SK-N-SH (cell line): ENCODE measurements at regions not wholly inside any gene's neighbourhood (a gene's known extent, or its start where the extent isn't known, plus 50 kb on each side); places are given as distances from the start of the nearest gene placed in this dataset.

Experiments
- CTCF ChIA-PET: fragments of 300-600, 350-600 bp; formaldehyde crosslinking; extraction: SDS; loops from one replicate; lab custom pipeline; 2021; lab: Yijun Ruan, JAX
- POLR2A ChIA-PET: fragments of 350-600 bp; sonication (Branson Sonifier 250); formaldehyde crosslinking; extraction: SDS; loops from one replicate; lab custom pipeline; 2020; ENCODE audit warnings: antibody characterized with exemption, inconsistent platforms; lab: Yijun Ruan, JAX
- DNase-seq: peaks from one replicate; pipeline ENCODE4 v3.0.0; 2012
- H2AFZ ChIP-seq: fragments of 200-600 bp; sonication (generic); 2 replicates; pipeline ENCODE4 v1.8.1; 2016; ENCODE audit warnings: antibody characterized with exemption, mild to moderate bottlenecking, low read depth
- H3F3A ChIP-seq: fragments of 200-600 bp; sonication (generic); replicated peaks from 2 replicates; pipeline ENCODE3; 2016; ENCODE audit warnings: antibody characterized with exemption, mild to moderate bottlenecking; ENCODE audit not compliant: insufficient read depth
- H3K27ac ChIP-seq, 2 experiments: fragments of 200-500 bp in 1 of 2; fragments of 200-600 bp in 1 of 2; sonication (Bioruptor generic) in 1 of 2; sonication (generic), shearing (Covaris generic) in 1 of 2; 2 replicates each; pipeline versions ENCODE4 v1.5.1 to v1.6.1; 2014 to 2016; ENCODE audit warnings: low read depth in 2 of 2, inconsistent platforms in 1 of 2, low read length in 1 of 2, mild to moderate bottlenecking in 1 of 2, mixed read lengths in 1 of 2
- H3K27me3 ChIP-seq: fragments of 200-600 bp; sonication (generic), shearing (Covaris generic); 2 replicates; pipeline ENCODE4 v1.6.1; 2016; ENCODE audit warnings: mixed run types; ENCODE audit not compliant: insufficient read depth
- H3K36me3 ChIP-seq, 2 experiments: fragments of 200-500 bp in 1 of 2; fragments of 200-600 bp in 1 of 2; sonication (Bioruptor generic) in 1 of 2; sonication (generic) in 1 of 2; replicated peaks in 1 of 2; 2 replicates each; pipeline versions ENCODE3 to v1.5.1; 2014 to 2016; ENCODE audit warnings: low read length in 1 of 2, mild to moderate bottlenecking in 1 of 2; ENCODE audit not compliant: insufficient read depth in 2 of 2, control insufficient read depth in 1 of 2
- H3K4me1 ChIP-seq, 2 experiments: fragments of 200-500 bp in 1 of 2; fragments of 200-600 bp in 1 of 2; sonication (Bioruptor generic) in 1 of 2; sonication (generic), shearing (Covaris generic) in 1 of 2; 2 replicates each; pipeline versions ENCODE4 v1.5.1 to v1.6.1; 2014 to 2016; ENCODE audit warnings: low read depth in 1 of 2, low read length in 1 of 2, mixed run types in 1 of 2; ENCODE audit not compliant: insufficient read depth in 2 of 2, control insufficient read depth in 1 of 2
- H3K4me2 ChIP-seq: fragments of 200-600 bp; sonication (generic), shearing (Covaris generic); 2 replicates; pipeline ENCODE4 v1.6.1; 2017; ENCODE audit warnings: mixed run types
- H3K4me3 ChIP-seq, 2 experiments: fragments of 200-500 bp in 1 of 2; fragments of 200-600 bp in 1 of 2; sonication (Bioruptor generic) in 1 of 2; sonication (generic), shearing (Covaris generic) in 1 of 2; 2 replicates each; pipeline versions ENCODE4 v1.5.1 to v1.8.1; 2014 to 2016; ENCODE audit warnings: low read depth in 2 of 2, inconsistent platforms in 1 of 2, low read length in 1 of 2, mild to moderate bottlenecking in 1 of 2, mixed read lengths in 1 of 2, moderate library complexity in 1 of 2
- H3K79me2 ChIP-seq: fragments of 200-600 bp; sonication (generic); 2 replicates; pipeline ENCODE4 v1.8.1; 2017; ENCODE audit warnings: mild to moderate bottlenecking; ENCODE audit not compliant: insufficient read depth
- H3K9ac ChIP-seq: fragments of 200-600 bp; sonication (generic); 2 replicates; pipeline ENCODE4 v1.6.1; 2017; ENCODE audit warnings: mixed run types
- H3K9me2 ChIP-seq: fragments of 200-600 bp; sonication (generic); 2 replicates; pipeline ENCODE4 v1.6.1; 2017; ENCODE audit warnings: mixed run types
- H3K9me3 ChIP-seq: fragments of 200-600 bp; sonication (generic); 2 replicates; pipeline ENCODE4 v1.6.1; 2017; ENCODE audit warnings: mixed run types, mild to moderate bottlenecking, moderate library complexity
- H4K20me1 ChIP-seq: fragments of 200-600 bp; sonication (generic); 2 replicates; pipeline ENCODE4 v1.6.1; 2017; ENCODE audit warnings: mild to moderate bottlenecking, mixed run types; ENCODE audit not compliant: insufficient read depth
- CTCF ChIP-seq: fragments of 200-600 bp; sonication (generic); IDR thresholded peaks from 2 replicates; pipeline ENCODE4 v1.6.1; 2017; ENCODE audit warnings: antibody characterized with exemption, mild to moderate bottlenecking, moderate library complexity
- ELF1 ChIP-seq: IDR thresholded peaks from 2 replicates; pipeline ENCODE4 v1.4.0; 2012
- EP300 ChIP-seq, 2 experiments: IDR thresholded peaks; 2 replicates each; pipeline versions ENCODE4 v1.4.0 to v1.6.1; 2012; ENCODE audit warnings: borderline replicate concordance in 1 of 2, low read depth in 1 of 2, low read length in 1 of 2
- EZH2phosphoT487 ChIP-seq: fragments of 200-600 bp; sonication (generic); IDR thresholded peaks from 2 replicates; pipeline ENCODE4 v1.6.1; 2017; ENCODE audit warnings: low read depth, mixed run types, mild to moderate bottlenecking, antibody characterized with exemption, moderate library complexity, borderline replicate concordance
- FOXJ3 ChIP-seq: sonication (generic); formaldehyde crosslinking; IDR thresholded peaks from 2 replicates; pipeline ENCODE4 v1.5.1; 2020; ENCODE audit warnings: mild to moderate bottlenecking, missing genetic modification reagents
- FOXM1 ChIP-seq: IDR thresholded peaks from 2 replicates; pipeline ENCODE4 v1.4.0; 2012; ENCODE audit warnings: low read depth, mild to moderate bottlenecking
- GABPA ChIP-seq: IDR thresholded peaks from 2 replicates; pipeline ENCODE4 v1.4.0; 2012; ENCODE audit warnings: low read depth, mild to moderate bottlenecking
- GATA2 ChIP-seq: sonication (generic); formaldehyde crosslinking; IDR thresholded peaks from 2 replicates; pipeline ENCODE4 v1.5.0; 2020; ENCODE audit warnings: mild to moderate bottlenecking, missing genetic modification reagents
- JUND ChIP-seq: IDR thresholded peaks from 2 replicates; pipeline ENCODE4 v1.4.0; 2012
- MEF2A ChIP-seq: IDR thresholded peaks from 2 replicates; pipeline ENCODE4 v1.4.0; 2012; ENCODE audit warnings: low read depth, borderline replicate concordance
- MXI1 ChIP-seq: IDR thresholded peaks from 2 replicates; pipeline ENCODE4 v1.6.1; 2012; ENCODE audit warnings: mild to moderate bottlenecking, low read depth, low read length, improper control_type of control experiment
- NFIC ChIP-seq: IDR thresholded peaks from 2 replicates; pipeline ENCODE4 v1.4.0; 2012; ENCODE audit warnings: borderline replicate concordance
- NRF1 ChIP-seq: IDR thresholded peaks from 2 replicates; pipeline ENCODE4 v1.6.1; 2012; ENCODE audit warnings: low read depth, mild to moderate bottlenecking, low read length
- PBX3 ChIP-seq: IDR thresholded peaks from 2 replicates; pipeline ENCODE4; 2012
- POLR2AphosphoS5 ChIP-seq: IDR thresholded peaks from 2 replicates; pipeline ENCODE4 v1.6.1; 2012; ENCODE audit warnings: low read depth, low read length
- RAD21 ChIP-seq: IDR thresholded peaks from 2 replicates; pipeline ENCODE4 v1.6.1; 2012; ENCODE audit warnings: mild to moderate bottlenecking, low read length
- RCOR1 ChIP-seq: fragments of 150-350 bp; IDR thresholded peaks from 2 replicates; pipeline ENCODE4 v1.6.1; 2017; ENCODE audit warnings: antibody characterized with exemption, low read length
- RFX5 ChIP-seq: IDR thresholded peaks from 2 replicates; pipeline ENCODE4 v1.6.1; 2012; ENCODE audit warnings: mild to moderate bottlenecking, improper control_type of control experiment, low read length
- RXRA ChIP-seq: IDR thresholded peaks from 2 replicates; pipeline ENCODE4 v1.4.0; 2012; ENCODE audit warnings: low read depth, mild to moderate bottlenecking, borderline replicate concordance
- SIN3A ChIP-seq: IDR thresholded peaks from 2 replicates; pipeline ENCODE4 v1.6.1; 2012; ENCODE audit warnings: low read depth, mild to moderate bottlenecking, low read length, moderate library complexity, borderline replicate concordance
- TAF1 ChIP-seq: IDR thresholded peaks from 2 replicates; pipeline ENCODE4 v1.6.1; 2012; ENCODE audit warnings: low read depth, mild to moderate bottlenecking, low read length, moderate library complexity, borderline replicate concordance
- TCF12 ChIP-seq: IDR thresholded peaks from 2 replicates; pipeline ENCODE4 v1.4.0; 2012
- TEAD4 ChIP-seq: IDR thresholded peaks from 2 replicates; pipeline ENCODE4 v1.4.0; 2012; ENCODE audit warnings: mild to moderate bottlenecking, borderline replicate concordance; ENCODE audit not compliant: insufficient read depth
- USF1 ChIP-seq: IDR thresholded peaks from 2 replicates; pipeline ENCODE4 v1.4.0; 2012; ENCODE audit warnings: low read depth, borderline replicate concordance
- USF2 ChIP-seq: fragments of 150-350 bp; IDR thresholded peaks from 2 replicates; pipeline ENCODE4 v1.6.1; 2017; ENCODE audit warnings: antibody characterized with exemption, low read length, low read depth, borderline replicate concordance
- YY1 ChIP-seq: IDR thresholded peaks from 2 replicates; pipeline ENCODE4 v1.4.0; 2012; ENCODE audit warnings: low read depth, mild to moderate bottlenecking
- WGBS: methylation state at CpG from one replicate; pipeline ENCODE4 v1.1.6; 2017; ENCODE audit warnings: low lambda C conversion rate; 5-methylcytosine and 5-hydroxymethylcytosine counted together
- TF ChIP-seq, protein P1 (sequence below): IDR thresholded peaks from 2 replicates; pipeline ENCODE4 v1.6.1; 2012; ENCODE audit warnings: mild to moderate bottlenecking, low read depth, low read length, moderate library complexity

GRCh38 chr6:139577763-139578604, 203.5 kb upstream of the CITED2 start:
- peak overlapping the region; percentile 43 for H3K4me2 ChIP-seq
- no peaks in the 10 kb centered on the region for H3K27me3 ChIP-seq
- peaks cover 12% of the 10 kb centered on the region for H3F3A ChIP-seq
- H3K4me3 ChIP-seq, result no peak overlapping the region
- no peaks in the 10 kb centered on the region for H3K79me2 ChIP-seq
- no peaks in the 10 kb centered on the region for H4K20me1 ChIP-seq
- WGBS, result 32% methylated on average over 7 of the region's 7 CpGs
- H3K4me1 ChIP-seq, result peaks cover 0 to 16% of the 10 kb centered on the region in 2 experiments; a peak in 1 of 4 replicates
- H2AFZ ChIP-seq, result peak overlapping the region; percentile 62
- H3K27ac ChIP-seq, result peak overlapping the region; percentile 55 to 90; a peak in 3 of 4 replicates
- no peaks in the 10 kb centered on the region for H3K9me2 ChIP-seq
- no peaks in the 10 kb centered on the region for H3K9me3 ChIP-seq
- ChIA-PET POLR2A (no interaction called here), CTCF (no interaction called here)
- no peaks in the 10 kb centered on the region for H3K36me3 ChIP-seq
- H3K9ac ChIP-seq, result peak overlapping the region; percentile 53; the same call in 1 of the 2 replicates
- DNase-seq, result no peak
- TF ChIP-seq NFIC (peak; percentile 30; the same call in 1 of the 2 replicates), TCF12 (peak; percentile 34), EP300 (IDR thresholded peaks at IDR 0.05; ENCODE audit: borderline replicate concordance in 1 of 2, low read depth in 1 of 2, low read length in 1 of 2) (no peak), GABPA (no peak), TEAD4 (no peak; the same call in 1 of the 2 replicates), ELF1 (no peak), FOXM1 (no peak), SIN3A (no peak), JUND (peak; percentile 62), MEF2A (no peak), NRF1 (no peak), RFX5 (no peak), RCOR1 (no peak), POLR2AphosphoS5 (no peak), GATA2 (CRISPR knock-in tag) (no peak), MXI1 (no peak), RAD21 (no peak), TAF1 (0 out of 2 replicates have a peak, but pooled peaks have one; percentile 10), PBX3 (peak; percentile 24; the same call in 1 of the 2 replicates), EZH2phosphoT487 (no peak), CTCF (no peak), FOXJ3 (CRISPR knock-in tag) (no peak), USF1 (no peak), RXRA (no peak), YY1 (no peak), USF2 (no peak)
- TF ChIP-seq, protein P1, sequence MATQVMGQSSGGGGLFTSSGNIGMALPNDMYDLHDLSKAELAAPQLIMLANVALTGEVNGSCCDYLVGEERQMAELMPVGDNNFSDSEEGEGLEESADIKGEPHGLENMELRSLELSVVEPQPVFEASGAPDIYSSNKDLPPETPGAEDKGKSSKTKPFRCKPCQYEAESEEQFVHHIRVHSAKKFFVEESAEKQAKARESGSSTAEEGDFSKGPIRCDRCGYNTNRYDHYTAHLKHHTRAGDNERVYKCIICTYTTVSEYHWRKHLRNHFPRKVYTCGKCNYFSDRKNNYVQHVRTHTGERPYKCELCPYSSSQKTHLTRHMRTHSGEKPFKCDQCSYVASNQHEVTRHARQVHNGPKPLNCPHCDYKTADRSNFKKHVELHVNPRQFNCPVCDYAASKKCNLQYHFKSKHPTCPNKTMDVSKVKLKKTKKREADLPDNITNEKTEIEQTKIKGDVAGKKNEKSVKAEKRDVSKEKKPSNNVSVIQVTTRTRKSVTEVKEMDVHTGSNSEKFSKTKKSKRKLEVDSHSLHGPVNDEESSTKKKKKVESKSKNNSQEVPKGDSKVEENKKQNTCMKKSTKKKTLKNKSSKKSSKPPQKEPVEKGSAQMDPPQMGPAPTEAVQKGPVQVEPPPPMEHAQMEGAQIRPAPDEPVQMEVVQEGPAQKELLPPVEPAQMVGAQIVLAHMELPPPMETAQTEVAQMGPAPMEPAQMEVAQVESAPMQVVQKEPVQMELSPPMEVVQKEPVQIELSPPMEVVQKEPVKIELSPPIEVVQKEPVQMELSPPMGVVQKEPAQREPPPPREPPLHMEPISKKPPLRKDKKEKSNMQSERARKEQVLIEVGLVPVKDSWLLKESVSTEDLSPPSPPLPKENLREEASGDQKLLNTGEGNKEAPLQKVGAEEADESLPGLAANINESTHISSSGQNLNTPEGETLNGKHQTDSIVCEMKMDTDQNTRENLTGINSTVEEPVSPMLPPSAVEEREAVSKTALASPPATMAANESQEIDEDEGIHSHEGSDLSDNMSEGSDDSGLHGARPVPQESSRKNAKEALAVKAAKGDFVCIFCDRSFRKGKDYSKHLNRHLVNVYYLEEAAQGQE, result no peak
